SK-N-SH (cell line): ENCODE measurements at regions not wholly inside any gene's neighbourhood (a gene's known extent, or its start where the extent isn't known, plus 50 kb on each side); places are given as distances from the start of the nearest gene placed in this dataset.

Experiments
- CTCF ChIA-PET: fragments of 300-600, 350-600 bp; formaldehyde crosslinking; extraction: SDS; loops from one replicate; lab custom pipeline; 2021; lab: Yijun Ruan, JAX
- POLR2A ChIA-PET: fragments of 350-600 bp; sonication (Branson Sonifier 250); formaldehyde crosslinking; extraction: SDS; loops from one replicate; lab custom pipeline; 2020; ENCODE audit warnings: antibody characterized with exemption, inconsistent platforms; lab: Yijun Ruan, JAX
- DNase-seq: peaks from one replicate; pipeline ENCODE4 v3.0.0; 2012
- H2AFZ ChIP-seq: fragments of 200-600 bp; sonication (generic); 2 replicates; pipeline ENCODE4 v1.8.1; 2016; ENCODE audit warnings: antibody characterized with exemption, mild to moderate bottlenecking, low read depth
- H3F3A ChIP-seq: fragments of 200-600 bp; sonication (generic); replicated peaks from 2 replicates; pipeline ENCODE3; 2016; ENCODE audit warnings: antibody characterized with exemption, mild to moderate bottlenecking; ENCODE audit not compliant: insufficient read depth
- H3K27ac ChIP-seq, 2 experiments: fragments of 200-500 bp in 1 of 2; fragments of 200-600 bp in 1 of 2; sonication (Bioruptor generic) in 1 of 2; sonication (generic), shearing (Covaris generic) in 1 of 2; 2 replicates each; pipeline versions ENCODE4 v1.5.1 to v1.6.1; 2014 to 2016; ENCODE audit warnings: low read depth in 2 of 2, inconsistent platforms in 1 of 2, low read length in 1 of 2, mild to moderate bottlenecking in 1 of 2, mixed read lengths in 1 of 2
- H3K27me3 ChIP-seq: fragments of 200-600 bp; sonication (generic), shearing (Covaris generic); 2 replicates; pipeline ENCODE4 v1.6.1; 2016; ENCODE audit warnings: mixed run types; ENCODE audit not compliant: insufficient read depth
- H3K36me3 ChIP-seq, 2 experiments: fragments of 200-500 bp in 1 of 2; fragments of 200-600 bp in 1 of 2; sonication (Bioruptor generic) in 1 of 2; sonication (generic) in 1 of 2; replicated peaks in 1 of 2; 2 replicates each; pipeline versions ENCODE3 to v1.5.1; 2014 to 2016; ENCODE audit warnings: low read length in 1 of 2, mild to moderate bottlenecking in 1 of 2; ENCODE audit not compliant: insufficient read depth in 2 of 2, control insufficient read depth in 1 of 2
- H3K4me1 ChIP-seq, 2 experiments: fragments of 200-500 bp in 1 of 2; fragments of 200-600 bp in 1 of 2; sonication (Bioruptor generic) in 1 of 2; sonication (generic), shearing (Covaris generic) in 1 of 2; 2 replicates each; pipeline versions ENCODE4 v1.5.1 to v1.6.1; 2014 to 2016; ENCODE audit warnings: low read depth in 1 of 2, low read length in 1 of 2, mixed run types in 1 of 2; ENCODE audit not compliant: insufficient read depth in 2 of 2, control insufficient read depth in 1 of 2
- H3K4me2 ChIP-seq: fragments of 200-600 bp; sonication (generic), shearing (Covaris generic); 2 replicates; pipeline ENCODE4 v1.6.1; 2017; ENCODE audit warnings: mixed run types
- H3K4me3 ChIP-seq, 2 experiments: fragments of 200-500 bp in 1 of 2; fragments of 200-600 bp in 1 of 2; sonication (Bioruptor generic) in 1 of 2; sonication (generic), shearing (Covaris generic) in 1 of 2; 2 replicates each; pipeline versions ENCODE4 v1.5.1 to v1.8.1; 2014 to 2016; ENCODE audit warnings: low read depth in 2 of 2, inconsistent platforms in 1 of 2, low read length in 1 of 2, mild to moderate bottlenecking in 1 of 2, mixed read lengths in 1 of 2, moderate library complexity in 1 of 2
- H3K79me2 ChIP-seq: fragments of 200-600 bp; sonication (generic); 2 replicates; pipeline ENCODE4 v1.8.1; 2017; ENCODE audit warnings: mild to moderate bottlenecking; ENCODE audit not compliant: insufficient read depth
- H3K9ac ChIP-seq: fragments of 200-600 bp; sonication (generic); 2 replicates; pipeline ENCODE4 v1.6.1; 2017; ENCODE audit warnings: mixed run types
- H3K9me2 ChIP-seq: fragments of 200-600 bp; sonication (generic); 2 replicates; pipeline ENCODE4 v1.6.1; 2017; ENCODE audit warnings: mixed run types
- H3K9me3 ChIP-seq: fragments of 200-600 bp; sonication (generic); 2 replicates; pipeline ENCODE4 v1.6.1; 2017; ENCODE audit warnings: mixed run types, mild to moderate bottlenecking, moderate library complexity
- H4K20me1 ChIP-seq: fragments of 200-600 bp; sonication (generic); 2 replicates; pipeline ENCODE4 v1.6.1; 2017; ENCODE audit warnings: mild to moderate bottlenecking, mixed run types; ENCODE audit not compliant: insufficient read depth
- CHD2 ChIP-seq: fragments of 150-350 bp; IDR thresholded peaks from 2 replicates; pipeline ENCODE4 v1.6.1; 2018; ENCODE audit warnings: low read length; ENCODE audit not compliant: partially characterized antibody
- CTCF ChIP-seq: fragments of 200-600 bp; sonication (generic); IDR thresholded peaks from 2 replicates; pipeline ENCODE4 v1.6.1; 2017; ENCODE audit warnings: antibody characterized with exemption, mild to moderate bottlenecking, moderate library complexity
- FOXJ3 ChIP-seq: sonication (generic); formaldehyde crosslinking; IDR thresholded peaks from 2 replicates; pipeline ENCODE4 v1.5.1; 2020; ENCODE audit warnings: mild to moderate bottlenecking, missing genetic modification reagents
- GATA2 ChIP-seq: sonication (generic); formaldehyde crosslinking; IDR thresholded peaks from 2 replicates; pipeline ENCODE4 v1.5.0; 2020; ENCODE audit warnings: mild to moderate bottlenecking, missing genetic modification reagents
- POLR2AphosphoS5 ChIP-seq: IDR thresholded peaks from 2 replicates; pipeline ENCODE4 v1.6.1; 2012; ENCODE audit warnings: low read depth, low read length
- USF2 ChIP-seq: fragments of 150-350 bp; IDR thresholded peaks from 2 replicates; pipeline ENCODE4 v1.6.1; 2017; ENCODE audit warnings: antibody characterized with exemption, low read length, low read depth, borderline replicate concordance
- WGBS: methylation state at CpG from one replicate; pipeline ENCODE4 v1.1.6; 2017; ENCODE audit warnings: low lambda C conversion rate; 5-methylcytosine and 5-hydroxymethylcytosine counted together
- TF ChIP-seq, protein P1 (sequence below): IDR thresholded peaks from 2 replicates; pipeline ENCODE4; 2012

GRCh38 chr3:66755924-66756323 lies 242.2 kb upstream of the KBTBD8 start:
- H3F3A ChIP-seq, result no peaks in the 10 kb centered on the region
- no peak overlapping the region for H2AFZ ChIP-seq
- H3K9ac ChIP-seq, result no peak overlapping the region
- H3K27ac ChIP-seq, result no peak overlapping the region
- no peaks in the 10 kb centered on the region for H3K4me1 ChIP-seq
- H3K9me2 ChIP-seq, result no peaks in the 10 kb centered on the region
- H3K27me3 ChIP-seq, result no peaks in the 10 kb centered on the region
- DNase-seq, result no peak
- WGBS, result 39% methylated on average over 6 of the region's 6 CpGs
- no peaks in the 10 kb centered on the region for H4K20me1 ChIP-seq
- no peak overlapping the region for H3K4me2 ChIP-seq
- no peaks in the 10 kb centered on the region for H3K9me3 ChIP-seq
- H3K36me3 ChIP-seq, result no peaks in the 10 kb centered on the region
- CTCF ChIA-PET, result no interaction called here
- H3K79me2 ChIP-seq, result no peaks in the 10 kb centered on the region
- no peak overlapping the region for H3K4me3 ChIP-seq
- TF ChIP-seq FOXJ3 (CRISPR knock-in tag) (no peak), USF2 (no peak), CHD2 (no peak)
- POLR2A ChIA-PET, result no interaction called here

DNA sequence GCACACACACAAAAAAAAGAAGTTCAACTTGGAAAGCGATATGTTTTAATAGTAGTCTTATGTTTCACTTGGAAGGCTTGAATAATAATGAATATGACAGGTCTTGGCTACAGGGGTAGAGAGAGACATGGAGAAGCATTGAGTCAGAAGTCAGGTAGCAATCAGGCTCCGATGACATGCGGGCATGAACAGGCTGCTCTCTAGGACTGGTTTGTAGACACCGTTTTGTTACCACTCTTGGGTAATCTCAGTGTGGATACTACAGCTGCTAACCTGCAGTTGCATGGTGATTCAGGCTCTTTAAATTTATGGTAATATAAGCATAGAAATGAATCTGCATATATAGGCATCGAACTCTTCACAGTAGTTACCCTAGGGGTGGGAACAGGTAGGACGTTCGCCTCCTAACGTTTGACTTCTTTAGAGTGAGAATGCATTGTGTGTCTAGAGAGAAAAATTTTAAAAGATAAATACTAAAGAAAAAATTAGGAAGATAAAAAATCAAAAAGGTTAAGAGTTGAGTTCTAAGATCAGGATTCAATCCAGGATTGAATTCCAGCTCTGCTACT lies 241.6 kb upstream of the KBTBD8 start:
- no peaks in the 10 kb centered on the region for H4K20me1 ChIP-seq
- H3K9me3 ChIP-seq, result no peaks in the 10 kb centered on the region
- H3K27ac ChIP-seq, result no peak overlapping the region
- no peaks in the 10 kb centered on the region for H3K27me3 ChIP-seq
- H3K36me3 ChIP-seq, result no peaks in the 10 kb centered on the region
- POLR2A ChIA-PET, result no interaction called here
- 84% methylated on average over 8 of the region's 8 CpGs for WGBS
- H3K79me2 ChIP-seq, result no peaks in the 10 kb centered on the region
- H3K9me2 ChIP-seq, result no peaks in the 10 kb centered on the region
- no peaks in the 10 kb centered on the region for H3F3A ChIP-seq
- H3K4me3 ChIP-seq, result no peak overlapping the region
- DNase-seq, result no peak
- H3K9ac ChIP-seq, result no peak overlapping the region
- H2AFZ ChIP-seq, result no peak overlapping the region
- TF ChIP-seq CTCF (no peak), POLR2AphosphoS5 (no peak), GATA2 (CRISPR knock-in tag) (no peak)
- TF ChIP-seq, protein P1, sequence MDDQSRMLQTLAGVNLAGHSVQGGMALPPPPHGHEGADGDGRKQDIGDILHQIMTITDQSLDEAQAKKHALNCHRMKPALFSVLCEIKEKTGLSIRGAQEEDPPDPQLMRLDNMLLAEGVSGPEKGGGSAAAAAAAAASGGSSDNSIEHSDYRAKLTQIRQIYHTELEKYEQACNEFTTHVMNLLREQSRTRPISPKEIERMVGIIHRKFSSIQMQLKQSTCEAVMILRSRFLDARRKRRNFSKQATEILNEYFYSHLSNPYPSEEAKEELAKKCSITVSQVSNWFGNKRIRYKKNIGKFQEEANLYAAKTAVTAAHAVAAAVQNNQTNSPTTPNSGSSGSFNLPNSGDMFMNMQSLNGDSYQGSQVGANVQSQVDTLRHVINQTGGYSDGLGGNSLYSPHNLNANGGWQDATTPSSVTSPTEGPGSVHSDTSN, result no peak
- no peak overlapping the region for H3K4me2 ChIP-seq
- CTCF ChIA-PET, result interaction anchor here (0.8 kb wide), 1 partner anchor 12 kb away, joined by 3 read pairs; no protein-coding TSS in a partner anchor
- H3K4me1 ChIP-seq, result no peaks in the 10 kb centered on the region
